HG03280 (cell line): ENCODE measurements at regions not wholly inside any gene's neighbourhood (a gene's known extent, or its start where the extent isn't known, plus 50 kb on each side); places are given as distances from the start of the nearest gene placed in this dataset.

ENCODE experiments used
- ATAC-seq: cut with Tn5 transposase; IDR thresholded peaks from one replicate; pipeline ENCODE4 v1.9.1; 2021; ENCODE audit warnings: mild to moderate bottlenecking, moderate library complexity; ENCODE audit not compliant: unreplicated experiment

DNA sequence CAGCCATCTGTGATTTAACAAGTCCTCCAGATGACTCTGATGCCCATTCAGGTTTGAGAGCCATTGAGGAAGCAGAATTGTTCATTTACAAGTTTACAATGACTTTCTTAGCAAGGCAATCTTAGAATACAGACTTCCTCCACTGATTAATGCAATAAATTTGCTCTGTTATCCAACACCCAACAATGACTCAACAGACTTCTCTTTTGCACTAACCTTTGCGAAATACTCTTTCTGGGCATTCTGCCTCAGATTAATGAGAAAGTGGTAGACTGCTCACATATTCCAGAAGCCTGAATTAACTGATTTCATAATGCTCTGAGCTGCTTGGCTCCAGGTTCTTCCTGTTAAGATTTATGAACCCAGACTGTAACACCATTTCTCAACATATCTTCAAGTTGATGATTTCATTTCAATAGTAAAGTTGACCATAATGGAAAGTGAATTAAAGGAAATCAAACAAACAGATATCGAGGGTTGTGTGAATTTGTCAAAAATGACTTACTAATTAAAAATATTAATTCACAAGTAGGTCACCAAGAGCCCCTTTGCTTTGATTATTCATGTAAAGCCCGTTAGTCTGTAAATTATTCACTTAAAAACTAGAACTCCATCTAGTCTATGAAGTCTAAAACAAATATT, 70.5 kb upstream of the BLID start:
- no peak for ATAC-seq

DNA sequence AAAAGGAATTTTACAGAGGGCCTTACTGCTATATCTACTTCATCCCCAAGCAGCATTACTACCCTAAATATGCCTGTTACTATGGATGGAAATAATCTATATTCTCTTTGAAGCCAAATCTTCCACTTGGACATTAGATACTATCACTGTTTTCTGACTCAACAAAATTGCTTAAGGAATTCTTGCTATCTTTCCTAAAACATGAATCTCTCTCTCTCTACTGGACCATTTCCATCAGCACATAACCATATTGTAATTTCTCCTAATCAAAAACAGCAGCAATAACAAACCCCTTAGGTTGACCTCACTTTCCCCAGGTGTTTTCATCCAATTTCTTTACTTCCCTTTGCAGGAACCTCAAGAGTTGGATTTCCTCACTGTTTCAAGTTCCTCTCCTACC, 67.9 kb upstream of the BLID start:
- no peak for ATAC-seq

DNA sequence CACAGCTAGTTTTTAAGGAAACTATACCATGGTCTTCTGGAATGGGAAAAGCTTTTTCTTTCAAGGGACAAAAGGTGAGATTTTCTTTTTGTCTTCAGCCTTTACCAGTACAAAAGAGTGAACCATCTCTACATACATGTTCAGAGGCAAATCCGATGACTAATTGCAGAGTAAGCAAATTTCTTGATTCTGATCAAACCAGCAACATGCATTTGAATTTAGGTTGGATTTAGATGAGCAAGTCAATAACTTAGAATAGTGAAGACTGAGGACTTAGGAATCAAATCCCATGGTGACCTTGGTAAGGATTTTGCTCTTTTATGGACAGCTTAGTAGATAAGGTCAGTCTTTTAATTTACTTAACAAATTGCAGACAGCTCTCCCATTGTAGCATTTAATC, 65.9 kb upstream of the BLID start:
- ATAC-seq = no peak

DNA sequence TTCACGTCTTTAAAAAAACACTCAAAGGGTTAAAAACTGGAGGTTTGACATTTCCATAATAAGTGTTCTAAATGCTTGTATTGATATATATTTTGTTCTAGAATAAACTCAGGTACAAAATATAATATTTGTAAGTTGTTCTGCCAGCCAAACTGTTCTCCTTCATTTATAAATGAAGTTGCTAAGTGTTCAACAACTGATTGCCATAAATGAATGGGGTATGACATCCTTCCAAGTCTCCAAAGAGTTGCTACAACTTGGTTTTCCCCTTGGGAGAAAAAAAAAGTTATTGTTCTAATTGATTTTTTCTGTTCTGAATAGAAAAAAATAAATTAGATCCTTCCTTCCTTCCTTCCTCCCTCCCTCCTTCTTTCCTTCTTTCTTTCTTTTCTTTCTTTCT, 65.4 kb upstream of the BLID start:
- no peak for ATAC-seq

DNA sequence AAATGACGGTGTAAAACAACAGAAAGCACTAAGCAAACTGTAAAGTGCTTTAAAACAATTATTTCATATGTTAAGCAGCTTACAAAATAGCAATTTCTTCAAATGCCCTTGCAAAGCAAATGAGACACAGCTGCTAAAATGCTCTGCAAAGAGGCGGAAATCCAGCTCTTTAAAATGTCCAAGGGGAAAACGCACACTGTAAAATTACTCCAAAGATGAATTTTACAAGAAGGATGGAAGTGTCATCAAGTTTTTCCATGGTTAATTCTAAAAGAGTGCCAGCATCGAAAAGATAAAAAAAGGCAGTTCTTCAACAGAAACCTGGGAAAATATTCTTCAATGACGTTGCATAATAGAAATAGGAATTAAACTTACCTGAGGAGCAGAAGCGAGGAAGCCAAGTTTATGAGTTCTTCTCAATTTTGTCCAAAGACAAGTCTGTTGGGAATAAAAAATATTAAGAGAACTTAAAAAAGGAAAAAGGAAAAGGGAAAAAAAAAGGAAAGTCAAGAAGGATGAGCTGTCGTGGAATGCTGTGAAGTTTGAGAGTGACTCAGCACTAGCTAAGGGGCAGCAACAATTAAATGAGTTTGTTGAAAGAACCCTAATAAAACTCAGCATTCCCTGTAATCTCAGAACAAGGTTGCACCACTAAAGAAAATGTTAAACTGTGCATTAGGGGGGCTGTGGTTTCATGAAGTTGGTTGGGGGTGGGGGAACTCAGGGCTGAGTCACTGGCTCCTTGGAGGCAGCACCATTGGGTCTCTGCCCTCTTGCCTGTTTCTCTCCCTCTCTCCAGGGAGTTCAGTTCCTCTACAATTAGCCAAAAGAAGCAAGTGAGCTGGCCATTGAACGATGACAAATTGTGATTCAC, 64.2 kb upstream of the BLID start:
- no peak for ATAC-seq

DNA sequence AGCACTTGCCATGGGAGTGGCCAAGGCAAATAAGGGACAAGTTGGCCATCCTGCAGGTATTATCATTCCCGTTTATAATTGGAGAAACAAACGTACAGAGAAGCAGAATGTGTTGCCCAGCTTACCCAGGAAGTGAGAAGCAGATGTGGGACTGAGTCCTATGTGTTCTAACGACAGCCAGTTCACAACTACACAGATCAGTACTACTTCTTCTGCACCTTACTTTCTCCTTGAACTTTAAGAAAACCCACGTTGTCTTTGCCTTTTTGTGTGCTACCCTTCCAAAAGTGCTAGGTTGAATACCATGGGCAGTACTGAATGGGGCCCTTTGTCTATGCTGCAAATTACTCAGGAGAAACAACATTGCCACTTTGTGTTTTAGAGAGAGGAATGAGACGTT, 62.8 kb upstream of the BLID start:
- no peak for ATAC-seq

DNA sequence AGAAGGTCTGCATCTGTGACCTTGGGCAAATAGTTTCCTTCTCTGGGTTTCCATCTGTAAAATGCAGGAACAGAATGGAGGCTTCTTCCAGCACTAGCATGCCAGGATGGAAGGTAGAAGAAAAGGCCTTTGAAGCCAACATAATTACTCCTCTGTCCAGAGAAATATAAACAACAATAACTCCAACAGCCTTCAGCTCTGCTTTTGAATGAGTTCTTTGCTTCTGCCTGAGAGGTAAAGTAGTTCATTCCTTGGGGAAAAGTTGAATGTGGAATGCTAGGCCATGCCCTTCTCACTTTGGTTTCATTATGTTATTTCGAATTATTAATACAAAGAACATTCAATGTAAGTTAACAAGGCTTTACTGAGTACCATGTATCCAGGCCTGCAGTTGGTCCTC, 61.2 kb upstream of the BLID start:
- ATAC-seq = no peak

DNA sequence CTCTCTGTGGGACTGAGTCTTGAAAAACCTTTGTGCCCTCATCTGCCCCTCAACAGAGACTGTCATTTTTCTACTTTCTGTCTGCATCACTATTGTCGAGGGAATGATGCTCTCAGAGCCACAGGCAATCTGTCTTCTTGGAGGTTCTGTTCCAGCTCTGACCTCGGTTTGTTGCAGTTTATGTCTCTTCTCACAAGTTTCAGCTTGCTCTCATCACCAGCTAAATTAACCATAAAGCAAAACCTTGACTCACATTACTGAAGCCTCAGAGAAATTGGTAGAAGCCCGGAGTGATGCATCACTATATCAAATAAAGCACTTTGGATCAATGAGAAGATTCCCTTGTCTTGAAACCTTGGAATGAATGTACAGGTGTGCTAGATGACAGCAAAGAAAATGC, 60.6 kb upstream of the BLID start:
- ATAC-seq = no peak

DNA sequence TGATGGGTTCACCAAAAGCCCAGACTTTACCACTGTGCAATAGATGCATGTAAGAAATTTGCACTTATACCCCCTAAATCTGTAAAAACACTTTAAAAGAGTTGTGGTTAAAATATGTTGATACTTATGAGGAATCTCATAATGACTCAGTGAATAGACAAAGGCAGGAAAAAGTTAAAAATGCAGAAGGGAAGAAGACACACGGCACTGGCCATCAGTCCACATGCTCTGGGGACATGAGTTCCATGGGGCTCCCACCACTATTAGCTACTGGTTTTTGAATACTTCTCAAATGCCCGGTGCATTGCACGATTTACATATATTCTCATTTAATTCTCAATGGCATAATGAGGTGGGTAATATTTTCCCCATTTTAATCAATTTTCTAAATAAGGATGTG, 59.3 kb upstream of the BLID start:
- no peak for ATAC-seq

DNA sequence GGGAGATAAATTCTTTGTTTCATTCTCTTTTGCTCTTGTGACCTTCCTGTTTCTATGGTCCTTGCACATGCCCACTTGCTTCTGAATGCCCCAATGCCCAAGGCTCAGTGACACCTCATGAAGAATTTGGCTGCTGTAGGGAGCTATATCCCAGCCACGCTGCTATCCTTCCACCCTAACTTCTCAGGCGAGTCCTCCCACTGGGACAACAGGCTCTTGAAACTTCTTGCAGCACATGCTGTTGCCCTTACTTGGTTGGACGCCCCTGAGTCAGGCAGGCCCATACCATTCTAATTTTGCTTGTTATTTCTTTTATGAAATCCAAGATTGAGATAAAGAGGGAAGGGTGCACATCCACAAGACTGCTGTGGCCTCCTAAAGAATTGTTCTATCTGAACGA, 57.6 kb upstream of the BLID start:
- ATAC-seq = no peak

DNA sequence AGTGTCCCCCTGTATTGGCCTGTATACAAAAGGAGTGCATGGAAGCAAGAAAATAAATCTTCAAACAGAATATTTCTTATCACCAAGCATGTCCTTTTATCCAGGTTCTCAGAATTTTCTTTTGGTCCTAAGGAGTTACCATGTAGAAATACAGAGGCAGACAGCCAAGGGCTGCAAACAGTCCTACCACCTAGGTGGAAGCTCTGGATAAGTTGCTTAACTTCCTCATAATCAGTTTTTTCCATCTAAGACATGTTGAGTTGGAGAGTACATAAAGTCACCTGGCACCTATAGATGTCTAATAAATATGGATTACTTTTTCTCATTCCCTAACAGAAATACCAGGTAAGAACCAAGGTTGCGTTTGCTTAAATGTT, 57.0 kb upstream of the BLID start:
- ATAC-seq = no peak

DNA sequence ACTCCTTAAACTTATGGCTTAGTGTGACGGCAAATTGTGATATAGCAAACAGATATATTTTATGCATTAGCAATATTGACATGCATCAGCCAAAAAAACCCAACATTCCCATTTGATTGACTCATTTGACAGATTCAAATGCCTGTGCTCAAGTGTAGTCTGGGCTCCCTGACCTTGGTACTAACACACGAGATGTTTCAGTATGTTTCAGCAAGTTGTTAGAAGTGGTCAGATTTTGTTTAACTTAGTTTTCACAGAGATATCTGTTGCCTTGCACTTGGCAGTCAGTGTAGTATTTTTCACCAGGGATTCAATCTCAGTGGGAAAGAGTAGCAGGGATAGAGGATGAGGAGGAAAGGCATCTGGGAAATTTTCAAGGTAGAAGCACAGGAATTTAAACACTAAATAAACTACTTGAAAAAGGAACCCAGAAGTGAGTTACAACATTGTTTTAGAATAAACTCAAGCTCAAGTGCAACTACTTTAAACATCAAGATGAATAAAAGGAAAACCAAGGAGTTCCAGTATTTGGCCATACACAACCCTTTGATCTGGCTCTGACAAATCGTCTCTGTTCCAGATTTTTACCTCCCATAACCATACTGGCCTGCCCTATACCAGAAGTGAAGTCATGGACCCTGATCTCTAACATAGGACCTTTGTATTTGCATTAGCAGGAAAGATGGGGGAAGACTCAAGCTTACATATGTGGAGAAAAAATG, 56.5 kb upstream of the BLID start:
- ATAC-seq = no peak

DNA sequence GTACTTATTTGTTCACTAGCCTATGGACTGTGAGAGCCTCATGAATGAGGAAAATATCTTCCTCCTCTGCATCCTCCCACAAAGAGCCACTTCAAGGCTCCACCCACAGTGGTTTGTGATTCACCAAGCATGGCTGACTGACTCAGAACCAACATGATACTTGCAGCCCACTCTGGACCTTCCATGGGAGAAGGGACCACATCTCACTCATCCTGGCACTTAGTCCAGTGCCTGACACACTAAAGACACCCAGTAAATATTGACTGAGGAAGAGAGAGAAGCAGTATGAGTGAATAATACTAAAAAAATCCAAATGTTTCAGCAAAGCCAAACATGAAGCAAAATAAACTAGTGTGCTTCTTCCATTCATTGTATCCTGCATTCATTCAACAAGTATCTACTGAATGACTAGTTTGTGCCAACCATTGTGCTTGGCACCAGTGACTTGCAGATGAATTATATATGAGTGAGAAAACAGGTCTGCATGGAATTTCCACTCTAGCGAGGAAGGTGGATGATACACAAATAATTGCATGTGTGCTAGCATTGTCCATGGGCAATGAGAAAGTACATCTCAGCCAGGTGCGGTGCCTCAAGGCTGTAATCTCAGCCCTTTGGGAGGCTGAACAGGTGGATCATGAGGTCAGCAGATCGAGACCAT, 54.9 kb upstream of the BLID start:
- no peak for ATAC-seq

DNA sequence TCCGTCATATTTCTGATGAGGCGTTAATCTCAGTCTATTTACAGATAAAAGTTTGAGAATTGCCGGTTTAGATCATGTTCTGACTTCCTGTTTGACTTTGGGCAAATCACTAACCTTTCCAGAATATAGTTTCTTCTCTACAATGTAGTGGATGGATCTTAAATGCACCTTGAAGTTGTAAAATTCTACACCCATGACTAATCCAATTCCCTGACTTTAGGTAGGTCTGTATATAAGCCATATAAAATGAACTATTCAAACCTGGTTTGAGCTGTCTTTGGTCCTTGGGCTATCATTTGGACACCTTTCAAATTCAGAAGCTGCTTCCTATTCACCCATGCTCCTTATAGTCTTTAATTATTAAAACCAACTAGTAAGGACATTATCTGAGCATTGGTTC, 52.2 kb upstream of the BLID start:
- no peak for ATAC-seq

DNA sequence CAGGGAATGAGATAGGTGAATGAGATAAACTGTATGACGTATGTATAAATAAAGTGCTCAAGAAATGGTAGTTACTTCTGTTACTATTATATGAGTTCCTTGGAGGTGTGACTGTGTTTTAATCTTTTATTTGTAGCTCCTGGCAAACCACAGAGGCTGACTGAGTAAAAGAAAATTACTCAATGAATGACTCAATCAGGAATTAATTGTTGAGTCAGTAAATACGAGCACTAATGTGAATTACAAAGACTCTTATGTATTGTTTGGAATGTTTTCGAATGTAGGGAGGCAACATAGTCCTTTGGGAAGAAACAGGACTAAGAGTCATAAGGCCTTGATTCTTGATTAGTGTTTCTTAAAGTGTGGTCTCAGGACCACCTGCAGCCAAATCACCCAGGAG, 51.1 kb upstream of the BLID start:
- ATAC-seq = no peak

DNA sequence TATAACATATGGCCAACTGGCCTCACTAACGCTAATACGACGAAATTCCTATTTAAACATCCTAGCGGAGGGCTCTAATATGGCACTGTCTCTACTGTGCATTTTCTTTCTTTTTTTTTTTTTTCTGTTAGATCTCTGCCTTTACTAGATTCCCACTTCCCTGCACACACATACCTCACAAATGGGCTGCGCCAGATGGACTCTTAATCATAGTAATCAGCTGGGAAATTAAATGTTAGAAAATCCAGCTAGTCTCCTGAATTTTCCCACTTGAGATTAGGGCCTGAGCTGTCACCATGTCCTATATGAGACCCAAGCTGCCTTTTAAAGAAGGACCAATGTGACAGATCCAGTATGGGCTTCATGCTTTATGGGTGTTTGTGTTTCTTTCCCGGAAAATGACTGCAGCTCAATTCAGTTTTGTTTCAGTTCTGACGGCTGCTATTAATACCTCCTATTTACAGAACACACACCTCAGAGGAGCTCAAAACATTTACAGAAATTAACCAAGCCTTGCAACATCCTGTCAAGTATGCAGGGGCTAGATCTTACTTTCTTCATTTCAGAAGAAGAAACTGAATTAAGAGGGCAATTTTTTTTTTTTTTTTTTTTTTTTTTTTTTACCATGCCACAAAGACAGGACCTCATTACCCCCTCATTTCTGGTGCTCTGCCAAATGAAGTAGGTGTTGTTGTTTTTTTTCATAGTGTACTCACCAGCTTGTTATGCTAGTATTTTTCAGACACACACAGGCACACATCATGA, 49.8 kb upstream of the BLID start:
- ATAC-seq = no peak
